Renal pelvis (tissue), 1 donor: ENCODE measurements at regions not wholly inside any gene's neighbourhood (a gene's known extent, or its start where the extent isn't known, plus 50 kb on each side); places are given as distances from the start of the nearest gene placed in this dataset.

Experiments
- DNase-seq: peaks from one replicate; pipeline ENCODE4 v3.0.0-alpha.2; 2013

DNA sequence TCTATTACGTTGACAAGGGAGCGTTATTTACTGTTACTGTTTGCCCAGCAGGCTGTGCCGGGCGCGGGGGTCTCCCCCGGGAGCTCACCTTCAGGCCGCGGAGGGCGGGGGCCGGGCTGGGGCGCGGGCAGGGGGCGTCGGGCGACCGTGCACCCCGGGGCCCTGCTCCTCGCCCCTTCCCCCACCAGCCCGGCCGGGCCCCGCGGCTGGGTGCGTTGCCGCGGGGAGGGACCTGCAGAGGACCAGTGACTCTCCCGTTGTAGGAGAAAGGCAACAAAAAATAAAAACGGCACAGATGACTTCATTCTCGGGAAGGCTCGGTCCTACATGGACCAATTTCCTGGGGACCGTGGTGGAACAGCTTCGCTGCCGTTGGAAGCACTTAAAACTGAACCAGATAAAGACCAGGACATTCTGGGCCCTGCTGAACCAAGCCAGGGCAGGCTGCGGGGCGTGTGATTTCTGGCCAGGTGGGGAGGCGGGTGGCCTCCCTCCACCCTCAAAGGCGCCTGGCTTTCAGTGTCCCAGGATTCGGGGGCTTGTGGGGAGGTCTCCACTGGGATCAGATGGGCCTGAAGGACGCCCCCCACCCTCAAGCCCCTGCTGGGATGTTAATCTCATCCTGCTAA lies 57.4 kb downstream of the IGLL1 start:
- no peak for DNase-seq

DNA sequence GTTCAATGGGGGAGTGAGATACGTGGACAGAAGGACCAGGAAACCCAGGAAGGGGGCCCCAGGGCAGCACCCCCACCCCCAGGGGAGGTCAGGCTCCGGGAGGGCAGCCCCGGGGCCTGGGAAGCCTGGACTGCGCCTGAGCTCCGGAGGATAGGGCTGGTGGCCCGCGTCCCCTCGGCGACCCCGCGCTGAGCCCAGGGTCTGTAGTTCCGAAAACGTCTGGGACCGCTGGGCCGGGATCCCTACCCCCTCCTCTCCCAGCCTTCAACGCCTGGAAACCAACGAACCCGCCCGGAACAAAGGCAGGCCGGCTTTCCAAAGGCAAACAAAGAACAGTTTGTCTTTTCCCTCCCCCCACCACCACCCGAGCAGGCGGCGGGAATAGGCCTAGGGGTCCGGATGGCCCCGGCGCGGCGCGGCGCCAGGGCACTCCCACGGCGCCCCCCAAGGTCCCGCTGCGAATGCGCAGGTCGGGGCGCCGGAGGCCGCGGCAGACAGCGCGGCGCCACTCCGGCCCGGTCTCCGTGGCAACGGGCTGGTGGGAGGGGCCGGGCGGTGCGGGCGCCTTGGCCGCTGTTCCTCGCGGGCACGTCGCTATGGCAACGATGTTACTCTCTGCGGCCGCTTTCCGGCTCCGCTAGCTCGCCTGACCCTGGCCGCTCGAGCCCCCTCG lies 58.5 kb downstream of the IGLL1 start:
- DNase-seq: peak; percentile 96

- DNase-seq: peak; percentile 72
Measured at GRCh38 chr22:23520863-23521440, 59.1 kb downstream of the IGLL1 start.

DNA sequence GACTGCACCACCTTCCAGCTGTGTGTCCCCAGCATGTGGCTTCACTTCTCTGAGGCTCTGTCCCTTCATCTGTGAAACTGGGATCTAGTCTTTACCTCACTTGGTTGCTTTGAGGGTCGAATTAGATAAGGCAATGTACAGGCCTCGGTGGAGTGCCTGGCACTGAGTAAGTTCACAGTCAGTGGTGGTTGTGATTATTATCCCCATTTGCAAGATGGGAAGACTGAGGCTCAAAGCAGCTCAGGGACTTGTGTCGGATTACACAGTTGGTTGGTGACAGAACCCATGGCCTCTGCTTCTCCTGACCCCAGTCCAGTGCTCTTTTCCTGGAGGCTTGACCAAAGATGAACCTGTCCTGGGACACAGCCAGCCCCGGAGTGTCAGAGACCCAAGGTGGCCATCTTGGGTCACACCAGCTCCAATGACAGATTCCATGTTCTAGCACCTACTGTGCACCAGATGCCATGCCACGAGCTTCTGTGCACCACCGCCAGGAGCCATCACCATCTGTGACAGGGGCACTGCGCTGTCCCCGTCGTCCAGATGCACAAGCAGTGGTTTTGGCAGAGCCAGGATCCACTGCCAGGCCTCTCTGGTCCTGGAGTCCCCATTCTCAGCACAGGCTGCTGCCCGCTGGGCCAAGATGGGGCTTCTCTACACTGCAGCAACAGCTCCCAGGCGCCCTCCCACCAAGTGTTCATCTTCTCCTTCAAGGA lies 60.5 kb downstream of the IGLL1 start:
- no peak for DNase-seq

DNA sequence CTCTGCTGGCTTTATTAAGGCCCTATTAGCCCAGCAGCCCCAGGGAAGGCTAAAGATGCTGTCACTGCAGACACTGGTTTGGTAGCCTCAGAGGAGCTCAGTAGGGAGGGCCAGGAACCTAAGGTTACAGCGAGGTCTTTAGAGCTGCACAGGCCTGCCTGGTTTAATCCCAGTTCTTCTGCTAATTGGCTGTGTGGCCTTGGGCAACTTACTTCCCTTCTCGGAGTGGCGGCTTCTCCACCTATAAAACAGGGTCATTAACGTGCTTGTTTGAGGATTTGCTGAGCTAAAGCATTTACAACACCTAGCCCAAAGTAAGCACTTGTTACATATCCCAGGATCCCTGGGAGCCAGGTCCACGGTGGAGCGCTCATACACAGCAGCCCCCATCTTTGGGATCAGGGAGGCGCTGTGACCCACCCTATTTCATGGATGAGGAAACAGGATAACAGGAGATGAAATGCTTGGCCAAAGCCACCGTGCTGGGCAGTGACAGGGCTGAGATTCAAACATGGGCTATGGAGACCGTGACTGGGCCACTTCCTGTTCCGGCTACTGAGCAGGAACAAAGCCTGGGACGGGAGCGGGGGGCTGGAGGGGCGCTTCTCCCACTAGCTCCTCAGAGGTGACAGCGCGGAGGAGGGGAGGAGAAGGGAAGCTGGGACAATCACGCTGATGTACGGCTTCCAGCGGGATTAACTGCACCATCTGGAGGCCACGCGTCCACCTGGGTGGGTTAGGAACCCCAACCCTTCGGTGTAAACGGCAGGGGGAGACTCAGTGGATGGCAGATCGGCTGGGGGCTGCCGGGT lies 61.5 kb downstream of the IGLL1 start:
- DNase-seq: peak; percentile 83

GRCh38 chr22:23517804-23518375 lies 62.2 kb downstream of the IGLL1 start:
- no peak for DNase-seq

DNA sequence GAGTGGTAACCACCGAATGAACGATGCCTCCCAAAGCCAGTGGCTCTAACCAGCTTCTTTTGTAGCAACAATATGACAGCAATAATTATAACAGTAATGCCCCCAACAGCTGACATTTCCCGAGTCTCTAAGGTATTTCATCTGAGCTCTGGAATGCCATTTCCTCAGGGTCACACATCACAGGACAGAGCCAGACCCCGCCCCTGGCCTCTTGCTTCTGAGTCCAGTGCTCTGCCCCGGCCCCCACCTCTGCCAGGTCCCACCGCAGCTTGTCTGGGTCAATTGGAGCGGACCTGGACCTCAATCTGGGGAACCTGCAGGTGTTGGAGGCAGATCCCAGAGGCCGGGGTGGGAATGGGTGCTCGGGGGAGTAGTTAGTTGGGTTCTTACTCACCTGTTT lies 63.8 kb downstream of the IGLL1 start:
- no peak for DNase-seq

DNA sequence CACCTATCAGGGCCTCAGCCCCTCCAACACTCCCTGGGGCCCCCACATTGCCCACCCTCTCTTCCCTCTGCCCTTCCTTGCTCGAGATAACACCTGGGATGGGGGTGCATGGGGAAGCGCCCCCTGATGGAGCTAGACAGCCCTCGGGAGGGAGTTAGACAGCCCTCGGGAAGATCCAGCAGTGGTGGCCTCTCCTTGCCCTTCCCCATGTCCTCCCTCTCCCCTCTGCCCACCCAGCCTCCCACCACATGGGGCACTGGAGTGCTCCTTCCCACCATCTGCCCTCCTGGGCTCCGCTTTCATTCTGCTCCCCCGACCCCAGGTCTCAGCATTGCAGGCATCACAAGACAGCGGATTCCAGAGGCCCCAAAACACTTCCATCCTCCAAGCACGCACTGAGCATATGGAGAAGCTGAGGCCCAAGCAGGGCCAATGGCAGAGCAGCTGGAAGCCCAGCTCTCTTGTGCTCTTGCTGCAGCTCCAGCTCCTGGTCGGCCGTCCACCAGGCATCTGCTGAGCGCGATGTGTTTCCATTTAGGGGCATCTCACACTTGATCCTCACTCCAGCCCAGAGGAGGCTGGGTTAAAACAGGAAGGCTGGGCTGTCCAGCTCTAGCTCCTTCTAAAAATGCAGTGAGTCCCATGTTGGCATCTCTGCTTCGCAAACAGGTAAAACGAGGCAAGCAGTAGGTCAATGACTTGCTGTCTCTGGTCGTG lies 65.6 kb downstream of the IGLL1 start:
- no peak for DNase-seq

DNA sequence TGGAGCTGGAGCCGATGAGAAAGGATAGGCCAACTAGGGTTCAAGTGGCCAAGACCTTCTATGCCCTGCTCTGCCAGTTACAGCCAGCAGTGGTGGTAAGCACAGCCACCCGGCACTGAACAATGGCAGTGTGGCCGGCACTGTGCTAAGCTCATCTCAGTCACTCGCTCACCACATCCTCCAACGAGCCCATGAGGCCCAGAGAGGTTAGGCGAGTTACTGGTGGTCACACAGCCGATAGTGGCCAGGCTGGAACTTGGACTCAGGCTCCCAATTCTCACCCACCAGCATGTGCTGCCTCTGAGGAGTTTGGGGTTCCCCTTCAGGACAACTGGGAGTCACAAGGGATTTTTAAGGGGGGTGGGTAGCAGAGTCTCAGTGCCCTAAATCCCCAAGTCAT lies 66.4 kb downstream of the IGLL1 start:
- DNase-seq: no peak

DNA sequence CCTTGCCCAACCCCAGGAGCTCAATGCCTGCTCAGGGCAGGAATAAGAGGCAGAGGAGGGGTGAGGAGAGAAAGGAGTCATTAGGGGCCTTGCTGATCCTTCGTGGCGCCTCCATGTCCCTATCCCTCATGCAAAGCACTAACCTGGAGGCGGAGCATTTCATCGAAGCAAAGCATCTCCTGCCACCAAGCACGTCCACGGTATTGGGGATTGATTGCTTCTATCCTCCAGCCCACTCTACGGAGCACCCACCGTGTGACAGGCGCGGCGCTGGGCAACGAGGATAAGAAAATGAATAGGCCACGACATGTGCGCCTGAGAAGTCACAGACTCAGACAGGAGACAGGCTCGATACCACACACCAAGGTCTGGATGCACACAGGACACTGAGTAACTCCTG lies 67.0 kb downstream of the IGLL1 start:
- DNase-seq: no peak

- DNase-seq: no peak
Measured at GRCh38 chr22:23512721-23513120, 67.4 kb downstream of the IGLL1 start.

DNA sequence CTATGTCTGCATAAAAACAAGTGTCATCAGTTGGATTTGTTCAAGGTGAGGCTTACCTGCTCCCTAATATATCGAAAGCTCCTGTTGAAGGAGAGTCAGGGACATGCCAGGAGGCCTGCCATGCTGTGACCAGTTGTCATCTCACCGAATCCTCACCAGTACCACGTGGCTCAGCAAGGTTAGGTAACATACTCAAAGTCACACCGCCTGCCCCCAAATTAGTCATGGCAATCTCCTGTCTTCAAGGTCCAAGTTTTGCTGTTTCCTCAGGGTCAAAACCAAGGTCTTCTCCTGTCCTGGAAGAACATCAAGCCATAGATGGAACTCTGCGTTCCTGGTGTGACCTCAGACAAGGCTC lies 67.8 kb downstream of the IGLL1 start:
- no peak for DNase-seq

- DNase-seq: no peak
Measured at GRCh38 chr22:23511627-23512347, 68.3 kb downstream of the IGLL1 start.

DNA sequence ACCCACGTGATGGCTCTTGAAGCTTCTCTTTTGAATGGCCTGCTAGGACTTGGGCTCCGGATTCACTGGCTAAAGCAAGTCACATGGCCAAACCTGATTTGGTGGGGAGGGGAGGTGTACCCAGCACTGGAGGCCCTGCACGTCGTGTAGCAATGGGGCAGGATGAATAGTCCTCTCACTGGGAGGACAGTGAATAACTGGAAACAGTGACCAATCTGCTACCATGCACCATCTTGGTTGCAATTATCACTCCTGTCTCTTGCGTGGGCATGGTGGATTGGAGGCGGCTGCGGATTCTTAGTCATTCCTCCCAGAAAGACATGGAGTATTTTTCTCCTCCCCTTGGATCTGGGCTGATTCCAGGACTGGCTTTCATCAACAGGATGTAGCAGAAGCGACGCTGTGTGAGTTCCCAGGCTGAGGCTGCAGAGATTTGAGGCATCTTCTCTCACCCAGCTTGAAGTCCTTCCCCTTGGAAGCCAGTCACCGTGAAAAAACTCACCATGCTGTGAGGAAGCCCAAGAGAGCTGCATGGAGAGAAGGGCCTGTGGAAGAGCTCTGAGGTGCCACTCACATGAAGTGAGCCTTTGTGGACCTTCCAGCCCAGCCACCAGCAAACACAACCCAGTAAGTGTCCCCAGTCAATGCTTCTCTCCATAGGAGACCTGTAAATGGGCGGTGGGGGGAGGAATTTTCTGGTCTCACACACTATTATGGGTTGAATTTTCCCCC lies 70.4 kb downstream of the IGLL1 start:
- DNase-seq: no peak

GRCh38 chr22:23504516-23504915 lies 75.6 kb downstream of the IGLL1 start:
- no peak for DNase-seq

- DNase-seq: no peak
Measured at GRCh38 chr22:23503736-23504440, 76.2 kb downstream of the IGLL1 start.

GRCh38 chr22:23503142-23503541 lies 76.9 kb downstream of the IGLL1 start:
- DNase-seq: no peak

GRCh38 chr22:23501708-23502107 lies 78.4 kb downstream of the IGLL1 start:
- no peak for DNase-seq

DNA sequence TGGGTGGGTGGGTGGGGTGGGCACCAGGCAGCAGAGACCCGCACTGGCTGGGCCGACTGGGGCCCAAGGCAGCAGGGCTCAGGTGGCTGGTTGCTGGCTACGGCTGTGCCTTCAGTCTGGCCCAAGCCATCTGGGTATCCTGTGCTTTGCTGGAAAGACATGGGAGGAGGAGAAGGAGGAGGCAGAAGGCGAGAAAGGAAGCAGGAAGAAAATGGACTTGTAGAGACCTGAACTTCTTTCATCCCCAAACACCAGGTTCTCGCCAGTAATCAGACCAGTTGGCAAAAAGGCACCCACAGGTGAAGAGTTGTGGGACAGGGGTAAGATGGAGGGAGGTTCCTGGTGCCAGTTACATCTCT lies 78.8 kb downstream of the IGLL1 start:
- no peak for DNase-seq
